ENCODE measurements at regions not wholly inside any gene's neighbourhood (a gene's known extent, or its start where the extent isn't known, plus 50 kb on each side); places are given as distances from the start of the nearest gene placed in this dataset.

- TF ChIP-seq KDM1A (IDR thresholded peaks at IDR 0.05), result no peak
- TF ChIP-seq IRF2 (CRISPR knock-in tag; IDR thresholded peaks at IDR 0.05), result no peak
- TF ChIP-seq NR3C1 (CRISPR knock-in tag; IDR thresholded peaks at IDR 0.05), result no peak
- no peak for TF ChIP-seq POLR2AphosphoS5 (IDR thresholded peaks at IDR 0.05; ENCODE audit: control insufficient read depth, insufficient read depth, low read depth, low read length)
- TF ChIP-seq NCOA6 (IDR thresholded peaks at IDR 0.05), result no peak
- no peak for TF ChIP-seq TAF1 (IDR thresholded peaks at IDR 0.05; ENCODE audit: control insufficient read depth, extremely low read depth, insufficient read depth, low read length, severe bottlenecking)
- no peak for TF ChIP-seq EZH2 (IDR thresholded peaks at IDR 0.05; ENCODE audit: borderline replicate concordance, low read depth, low read length)
- no peak for TF ChIP-seq ZBTB11 (CRISPR knock-in tag; IDR thresholded peaks at IDR 0.05)
- no peak for TF ChIP-seq TBL1XR1 (IDR thresholded peaks at IDR 0.05; ENCODE audit: low read length in 2 of 2)
- no peak for TF ChIP-seq NFATC3 (IDR thresholded peaks at IDR 0.05)
- no peak for TF ChIP-seq HDGF (IDR thresholded peaks at IDR 0.05)
- TF ChIP-seq NFIC (IDR thresholded peaks at IDR 0.05), result no peak
Observed at GRCh38 chr18:55743736-55744135, 155.7 kb upstream of the TCF4 start.
